ENCODE measurements at regions not wholly inside any gene's neighbourhood (a gene's known extent, or its start where the extent isn't known, plus 50 kb on each side); places are given as distances from the start of the nearest gene placed in this dataset.
"Not testable (repeated sequence)": the region's sequence is repeated elsewhere in the genome, so short reads cannot be mapped to it uniquely, and the experiment has no call there.

DNA sequence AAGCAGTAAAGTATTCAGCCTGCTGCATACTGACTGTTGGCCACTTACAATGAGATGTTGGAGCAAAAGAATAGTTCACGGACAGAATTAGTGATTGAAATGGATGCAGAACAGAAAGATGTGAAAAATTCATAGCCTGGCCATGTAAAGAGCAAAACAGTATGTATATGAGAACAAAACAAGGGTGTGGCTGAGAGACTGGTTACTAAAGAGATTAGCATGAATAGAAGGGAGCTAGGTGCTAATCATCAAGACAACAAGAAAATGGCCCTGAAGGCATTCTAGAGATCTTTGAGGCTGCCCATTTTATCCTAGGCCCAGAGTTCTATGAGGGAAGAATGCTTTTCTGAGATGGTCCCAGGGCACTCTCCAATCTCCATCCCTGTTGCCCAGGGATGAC, 208.5 kb downstream of the ARHGEF9 start (continued):
- TF ChIP-seq POU6F1 (CRISPR knock-in tag; IDR thresholded peaks at IDR 0.05; ENCODE audit: borderline replicate concordance, low read depth) (no peak), ZFP3 (CRISPR knock-in tag; IDR thresholded peaks at IDR 0.05) (no peak), TCF4 (CRISPR knock-in tag; IDR thresholded peaks at IDR 0.05; ENCODE audit: borderline replicate concordance) (no peak), RARB (CRISPR knock-in tag; IDR thresholded peaks at IDR 0.05) (no peak), ESRRG (CRISPR knock-in tag; IDR thresholded peaks at IDR 0.05) (no peak)
- TF ChIP-seq, protein P1, sequence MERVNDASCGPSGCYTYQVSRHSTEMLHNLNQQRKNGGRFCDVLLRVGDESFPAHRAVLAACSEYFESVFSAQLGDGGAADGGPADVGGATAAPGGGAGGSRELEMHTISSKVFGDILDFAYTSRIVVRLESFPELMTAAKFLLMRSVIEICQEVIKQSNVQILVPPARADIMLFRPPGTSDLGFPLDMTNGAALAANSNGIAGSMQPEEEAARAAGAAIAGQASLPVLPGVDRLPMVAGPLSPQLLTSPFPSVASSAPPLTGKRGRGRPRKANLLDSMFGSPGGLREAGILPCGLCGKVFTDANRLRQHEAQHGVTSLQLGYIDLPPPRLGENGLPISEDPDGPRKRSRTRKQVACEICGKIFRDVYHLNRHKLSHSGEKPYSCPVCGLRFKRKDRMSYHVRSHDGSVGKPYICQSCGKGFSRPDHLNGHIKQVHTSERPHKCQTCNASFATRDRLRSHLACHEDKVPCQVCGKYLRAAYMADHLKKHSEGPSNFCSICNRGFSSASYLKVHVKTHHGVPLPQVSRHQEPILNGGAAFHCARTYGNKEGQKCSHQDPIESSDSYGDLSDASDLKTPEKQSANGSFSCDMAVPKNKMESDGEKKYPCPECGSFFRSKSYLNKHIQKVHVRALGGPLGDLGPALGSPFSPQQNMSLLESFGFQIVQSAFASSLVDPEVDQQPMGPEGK (CRISPR knock-in tag; IDR thresholded peaks at IDR 0.05; ENCODE audit: borderline replicate concordance), result no peak

GRCh38 chrX:63575700-63576099, 209.3 kb downstream of the ARHGEF9 start:
- ATAC-seq, result not testable (repeated sequence)

- TF ChIP-seq CREB5 (CRISPR knock-in tag; IDR thresholded peaks at IDR 0.05; ENCODE audit: low read depth), result no peak
- no peak for ATAC-seq
Measured at GRCh38 chrX:63566856-63567255, 215.7 kb upstream of the SPIN4 start.

DNA sequence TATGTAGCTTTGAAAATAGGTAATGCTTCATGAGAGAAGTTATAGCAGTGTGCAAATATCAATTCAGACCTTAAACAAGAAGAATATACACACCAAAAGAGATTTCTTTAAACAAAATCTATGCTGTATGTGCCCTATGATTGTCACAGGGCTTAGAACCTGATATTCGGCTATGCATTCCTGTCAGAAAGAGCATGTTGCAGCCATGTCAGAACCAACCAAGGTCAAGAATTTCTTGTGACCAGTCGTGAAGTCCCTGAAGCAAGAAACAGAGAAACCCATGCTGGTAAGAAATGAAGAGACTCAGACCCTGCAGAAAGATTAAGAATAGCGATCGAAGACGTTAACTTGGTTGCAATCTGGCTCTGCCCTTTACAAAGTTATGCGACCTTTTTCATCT, 210.3 kb upstream of the SPIN4 start:
- no peak for TF ChIP-seq TOX (CRISPR knock-in tag; IDR thresholded peaks at IDR 0.05; ENCODE audit: borderline replicate concordance)
- no peak for TF ChIP-seq ZNF70 (CRISPR knock-in tag; IDR thresholded peaks at IDR 0.05)
- no peak for TF ChIP-seq ZFP3 (CRISPR knock-in tag; IDR thresholded peaks at IDR 0.05)
- TF ChIP-seq BACH2 (CRISPR knock-in tag; IDR thresholded peaks at IDR 0.05; ENCODE audit: borderline replicate concordance), result no peak
- no peak for TF ChIP-seq ZNF565 (CRISPR knock-in tag; conservative IDR thresholded peaks at IDR 0.05; ENCODE audit: low read depth)
- TF ChIP-seq, protein P1 (CRISPR knock-in tag; IDR thresholded peaks at IDR 0.05; ENCODE audit: borderline replicate concordance), result no peak
- no peak for TF ChIP-seq GLIS3 (CRISPR knock-in tag; IDR thresholded peaks at IDR 0.05)
- no peak for TF ChIP-seq CREB5 (CRISPR knock-in tag; IDR thresholded peaks at IDR 0.05; ENCODE audit: low read depth)
- no peak for TF ChIP-seq TCF4 (CRISPR knock-in tag; IDR thresholded peaks at IDR 0.05; ENCODE audit: borderline replicate concordance)
- no peak for TF ChIP-seq CSRNP3 (CRISPR knock-in tag; IDR thresholded peaks at IDR 0.05)
- TF ChIP-seq ZC3H10 (CRISPR knock-in tag; IDR thresholded peaks at IDR 0.05), result no peak
- TF ChIP-seq, protein P2, sequence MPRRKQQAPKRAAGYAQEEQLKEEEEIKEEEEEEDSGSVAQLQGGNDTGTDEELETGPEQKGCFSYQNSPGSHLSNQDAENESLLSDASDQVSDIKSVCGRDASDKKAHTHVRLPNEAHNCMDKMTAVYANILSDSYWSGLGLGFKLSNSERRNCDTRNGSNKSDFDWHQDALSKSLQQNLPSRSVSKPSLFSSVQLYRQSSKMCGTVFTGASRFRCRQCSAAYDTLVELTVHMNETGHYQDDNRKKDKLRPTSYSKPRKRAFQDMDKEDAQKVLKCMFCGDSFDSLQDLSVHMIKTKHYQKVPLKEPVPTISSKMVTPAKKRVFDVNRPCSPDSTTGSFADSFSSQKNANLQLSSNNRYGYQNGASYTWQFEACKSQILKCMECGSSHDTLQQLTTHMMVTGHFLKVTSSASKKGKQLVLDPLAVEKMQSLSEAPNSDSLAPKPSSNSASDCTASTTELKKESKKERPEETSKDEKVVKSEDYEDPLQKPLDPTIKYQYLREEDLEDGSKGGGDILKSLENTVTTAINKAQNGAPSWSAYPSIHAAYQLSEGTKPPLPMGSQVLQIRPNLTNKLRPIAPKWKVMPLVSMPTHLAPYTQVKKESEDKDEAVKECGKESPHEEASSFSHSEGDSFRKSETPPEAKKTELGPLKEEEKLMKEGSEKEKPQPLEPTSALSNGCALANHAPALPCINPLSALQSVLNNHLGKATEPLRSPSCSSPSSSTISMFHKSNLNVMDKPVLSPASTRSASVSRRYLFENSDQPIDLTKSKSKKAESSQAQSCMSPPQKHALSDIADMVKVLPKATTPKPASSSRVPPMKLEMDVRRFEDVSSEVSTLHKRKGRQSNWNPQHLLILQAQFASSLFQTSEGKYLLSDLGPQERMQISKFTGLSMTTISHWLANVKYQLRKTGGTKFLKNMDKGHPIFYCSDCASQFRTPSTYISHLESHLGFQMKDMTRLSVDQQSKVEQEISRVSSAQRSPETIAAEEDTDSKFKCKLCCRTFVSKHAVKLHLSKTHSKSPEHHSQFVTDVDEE (CRISPR knock-in tag; IDR thresholded peaks at IDR 0.05), result no peak
- no peak for TF ChIP-seq ZFP30 (CRISPR knock-in tag; IDR thresholded peaks at IDR 0.05)
- no peak for TF ChIP-seq ISL1 (CRISPR knock-in tag; IDR thresholded peaks at IDR 0.05)
- TF ChIP-seq RARB (CRISPR knock-in tag; IDR thresholded peaks at IDR 0.05), result no peak
- peak; percentile 61 for ATAC-seq

Data from SK-N-SH treated with all-trans-retinoic acid at 6 μM for 48 hours (cell line).